Keratinocyte (primary cell): ENCODE measurements at regions not wholly inside any gene's neighbourhood (a gene's known extent, or its start where the extent isn't known, plus 50 kb on each side); places are given as distances from the start of the nearest gene placed in this dataset.

Experiments used
- DNase-seq: peaks from one replicate; pipeline ENCODE4 v3.0.0-alpha.2; 2011; ENCODE audit warnings: low read depth, missing footprints, low spot score
- FAIRE-seq: peaks from 2 replicates; lab custom pipeline; 2011; peaks lifted over from hg19 to GRCh38; lab: Jason Lieb, UNC
- H2AFZ ChIP-seq: 2 replicates; pipeline ENCODE4 v1.6.0; 2012; ENCODE audit warnings: low read length, control low read depth, inconsistent platforms; ENCODE audit not compliant: control insufficient read depth
- H3K27ac ChIP-seq: 2 replicates; pipeline ENCODE4 v1.5.1; 2011; ENCODE audit warnings: low read length; ENCODE audit not compliant: control insufficient read depth, insufficient read depth
- H3K27me3 ChIP-seq: 3 replicates; pipeline ENCODE4 v1.6.0; 2011; ENCODE audit warnings: low read length; ENCODE audit not compliant: control insufficient read depth, insufficient read depth; ENCODE audit errors: extremely low read depth
- H3K36me3 ChIP-seq, 2 experiments: 2 replicates in 1 of 2; 3 replicates in 1 of 2; pipeline ENCODE4 v1.5.1; 2011; ENCODE audit warnings: low read length in 2 of 2, mild to moderate bottlenecking in 1 of 2; ENCODE audit not compliant: control insufficient read depth in 2 of 2, insufficient read depth in 2 of 2; ENCODE audit errors: extremely low read depth in 1 of 2
- H3K4me1 ChIP-seq: 3 replicates; pipeline ENCODE4 v1.5.1; 2011; ENCODE audit warnings: low read length; ENCODE audit not compliant: control insufficient read depth, insufficient read depth; ENCODE audit errors: extremely low read depth
- H3K4me2 ChIP-seq: 3 replicates; pipeline ENCODE4 v1.6.0; 2011; ENCODE audit warnings: low read depth, low read length; ENCODE audit not compliant: control insufficient read depth, insufficient read depth; ENCODE audit errors: extremely low read depth
- H3K4me3 ChIP-seq, 3 experiments: fragments of 200-600 bp in 1 of 3; sonication (generic) in 1 of 3; 2 replicates in 2 of 3; 3 replicates in 1 of 3; pipeline ENCODE4 v1.5.1; 2011 to 2016; ENCODE audit warnings: low read length in 3 of 3, mild to moderate bottlenecking in 3 of 3, control low read depth in 2 of 3, inconsistent platforms in 1 of 3, low read depth in 1 of 3, mixed read lengths in 1 of 3, mixed run types in 1 of 3, moderate library complexity in 1 of 3; ENCODE audit not compliant: control insufficient read depth in 2 of 3, insufficient read depth in 2 of 3; ENCODE audit errors: extremely low read depth in 1 of 3
- H3K79me2 ChIP-seq: 2 replicates; pipeline ENCODE4 v1.6.0; 2012; ENCODE audit warnings: low read length; ENCODE audit not compliant: control insufficient read depth, insufficient read depth
- H3K9ac ChIP-seq: 3 replicates; pipeline ENCODE4 v1.6.0; 2011; ENCODE audit warnings: low read length; ENCODE audit not compliant: control insufficient read depth, insufficient read depth; ENCODE audit errors: extremely low read depth
- H3K9me1 ChIP-seq: 3 replicates; pipeline ENCODE4 v1.6.0; 2011; ENCODE audit warnings: low read length; ENCODE audit not compliant: control insufficient read depth, insufficient read depth; ENCODE audit errors: extremely low read depth
- H3K9me3 ChIP-seq: 2 replicates; pipeline ENCODE4 v1.5.1; 2012; ENCODE audit warnings: low read depth, low read length; ENCODE audit not compliant: control insufficient read depth
- H4K20me1 ChIP-seq: 3 replicates; pipeline ENCODE4 v1.6.0; 2011; ENCODE audit warnings: low read length; ENCODE audit not compliant: control insufficient read depth, insufficient read depth; ENCODE audit errors: extremely low read depth
- EZH2 ChIP-seq: IDR thresholded peaks from one replicate; pipeline ENCODE4 v1.6.1; 2012; ENCODE audit warnings: inconsistent platforms, mild to moderate bottlenecking, low read length, moderate library complexity
- dilution Hi-C: fragments of 300-500 bp; cut with MboI; formaldehyde crosslinking; loops from one replicate; pipeline ENCODE4 v1.7.0; 2020; ENCODE audit warnings: low sequenced_read_pairs; ENCODE audit not compliant: extremely low pct_ligation_motif_present
- TF ChIP-seq, protein P1 (sequence below), 3 experiments: IDR thresholded peaks in 1 of 3; conservative IDR thresholded peaks in 1 of 3; optimal IDR thresholded peaks in 1 of 3; 2 replicates in 2 of 3; 3 replicates in 1 of 3; pipeline versions ENCODE3 to v1.5.1; 2011; ENCODE audit warnings: low read length in 3 of 3, mild to moderate bottlenecking in 3 of 3, moderate library complexity in 2 of 3, control low read depth in 1 of 3, inconsistent platforms in 1 of 3; ENCODE audit not compliant: insufficient read depth in 2 of 3; ENCODE audit errors: extremely low read depth in 1 of 3

- H3K36me3 ChIP-seq, result no peaks in the 10 kb centered on the region
- dilution Hi-C loops, result no loop called here
- no peaks in the 10 kb centered on the region for H3K79me2 ChIP-seq
- H4K20me1 ChIP-seq, result no peaks in the 10 kb centered on the region
- DNase-seq (no peak), FAIRE-seq (no peak)
- H3K4me1 ChIP-seq, result peaks cover 4% of the 10 kb centered on the region
- TF ChIP-seq, protein P1, sequence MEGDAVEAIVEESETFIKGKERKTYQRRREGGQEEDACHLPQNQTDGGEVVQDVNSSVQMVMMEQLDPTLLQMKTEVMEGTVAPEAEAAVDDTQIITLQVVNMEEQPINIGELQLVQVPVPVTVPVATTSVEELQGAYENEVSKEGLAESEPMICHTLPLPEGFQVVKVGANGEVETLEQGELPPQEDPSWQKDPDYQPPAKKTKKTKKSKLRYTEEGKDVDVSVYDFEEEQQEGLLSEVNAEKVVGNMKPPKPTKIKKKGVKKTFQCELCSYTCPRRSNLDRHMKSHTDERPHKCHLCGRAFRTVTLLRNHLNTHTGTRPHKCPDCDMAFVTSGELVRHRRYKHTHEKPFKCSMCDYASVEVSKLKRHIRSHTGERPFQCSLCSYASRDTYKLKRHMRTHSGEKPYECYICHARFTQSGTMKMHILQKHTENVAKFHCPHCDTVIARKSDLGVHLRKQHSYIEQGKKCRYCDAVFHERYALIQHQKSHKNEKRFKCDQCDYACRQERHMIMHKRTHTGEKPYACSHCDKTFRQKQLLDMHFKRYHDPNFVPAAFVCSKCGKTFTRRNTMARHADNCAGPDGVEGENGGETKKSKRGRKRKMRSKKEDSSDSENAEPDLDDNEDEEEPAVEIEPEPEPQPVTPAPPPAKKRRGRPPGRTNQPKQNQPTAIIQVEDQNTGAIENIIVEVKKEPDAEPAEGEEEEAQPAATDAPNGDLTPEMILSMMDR (optimal IDR thresholded peaks at IDR 0.05 in 1 of 3, IDR thresholded peaks at IDR 0.05 in 1 of 3, conservative IDR thresholded peaks at IDR 0.05 in 1 of 3; ENCODE audit: extremely low read depth in 1 of 3, insufficient read depth in 2 of 3, low read length in 3 of 3), result no peak
- no peak for TF ChIP-seq EZH2
- peaks cover 7% of the 10 kb centered on the region for H3K27me3 ChIP-seq
- no peak overlapping the region for H2AFZ ChIP-seq
- H3K4me3 ChIP-seq, result no peak overlapping the region
- no peaks in the 10 kb centered on the region for H3K9me1 ChIP-seq
- no peak overlapping the region for H3K4me2 ChIP-seq
- no peak overlapping the region for H3K27ac ChIP-seq
- H3K9ac ChIP-seq, result no peak overlapping the region
- H3K9me3 ChIP-seq, result peaks cover 6% of the 10 kb centered on the region
Observed at GRCh38 chr17:77830816-77831473, 127.6 kb upstream of the TNRC6C start.

DNA sequence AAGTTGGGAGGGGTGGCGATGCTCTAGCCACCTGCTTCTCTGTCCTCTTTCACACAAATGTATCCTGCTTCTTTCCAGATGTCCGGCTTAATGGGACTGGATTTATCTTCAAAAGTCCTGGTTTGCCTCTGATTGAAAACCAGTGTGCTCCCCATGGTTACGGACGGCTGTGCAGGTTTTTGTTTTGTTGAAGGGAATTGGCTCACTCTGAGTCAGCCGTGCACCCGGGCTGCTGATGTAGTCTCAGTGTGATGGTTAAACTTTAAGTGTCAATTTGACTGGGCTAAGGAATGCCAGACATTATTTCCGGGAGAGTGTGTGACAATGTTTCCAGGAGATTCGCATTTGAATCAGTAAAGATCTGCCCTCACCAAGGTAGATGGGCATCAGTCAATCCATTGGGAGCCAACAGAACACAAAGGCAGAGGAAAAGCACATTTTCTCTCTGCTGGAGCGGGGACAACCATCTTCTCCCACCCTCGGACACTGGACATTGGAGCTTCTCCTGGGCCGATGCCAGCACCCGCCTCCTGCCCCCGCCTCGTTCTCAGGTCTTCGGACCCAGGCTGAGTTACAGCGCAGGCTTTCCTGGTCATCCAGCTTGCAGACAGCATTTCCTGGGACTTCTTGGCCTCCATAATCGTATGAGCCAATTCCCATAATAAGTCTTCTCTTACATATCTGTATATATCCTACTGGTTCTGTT lies 126.9 kb upstream of the TNRC6C start:
- H3K36me3 ChIP-seq, result no peaks in the 10 kb centered on the region
- no peak overlapping the region for H3K9ac ChIP-seq
- FAIRE-seq, result no peak
- H3K4me3 ChIP-seq, result no peak overlapping the region
- TF ChIP-seq, protein P1 (optimal IDR thresholded peaks at IDR 0.05 in 1 of 3, IDR thresholded peaks at IDR 0.05 in 1 of 3, conservative IDR thresholded peaks at IDR 0.05 in 1 of 3; ENCODE audit: extremely low read depth in 1 of 3, insufficient read depth in 2 of 3, low read length in 3 of 3), result no peak
- TF ChIP-seq EZH2, result no peak
- H3K9me3 ChIP-seq, result peaks cover 6% of the 10 kb centered on the region
- peaks cover 7% of the 10 kb centered on the region for H3K27me3 ChIP-seq
- no peak overlapping the region for H3K4me2 ChIP-seq
- H3K4me1 ChIP-seq, result peaks cover 4% of the 10 kb centered on the region
- no peak for DNase-seq
- dilution Hi-C loops, result no loop called here
- no peak overlapping the region for H2AFZ ChIP-seq
- no peaks in the 10 kb centered on the region for H3K9me1 ChIP-seq
- H3K27ac ChIP-seq, result no peak overlapping the region
- H4K20me1 ChIP-seq, result no peaks in the 10 kb centered on the region
- H3K79me2 ChIP-seq, result no peaks in the 10 kb centered on the region
